ENCODE measurements at regions not wholly inside any gene's neighbourhood (a gene's known extent, or its start where the extent isn't known, plus 50 kb on each side); places are given as distances from the start of the nearest gene placed in this dataset.

GRCh38 chr9:97786341-97786740 lies 66.7 kb upstream of the FOXE1 start:
- no peak for TF ChIP-seq EZH2 (IDR thresholded peaks at IDR 0.05; ENCODE audit: insufficient read depth, poor library complexity, severe bottlenecking)
- TF ChIP-seq EZH2phosphoT487 (IDR thresholded peaks at IDR 0.05; ENCODE audit: insufficient read depth, low read depth), result no peak

All from GM23248 (cell line).